HG03378 (cell line): ENCODE measurements at regions not wholly inside any gene's neighbourhood (a gene's known extent, or its start where the extent isn't known, plus 50 kb on each side); places are given as distances from the start of the nearest gene placed in this dataset.
"Not testable (repeated sequence)": the region's sequence is repeated elsewhere in the genome, so short reads cannot be mapped to it uniquely, and the experiment has no call there.

Experiments used
- ATAC-seq: cut with Tn5 transposase; IDR thresholded peaks from one replicate; pipeline ENCODE4 v1.9.1; 2021; ENCODE audit warnings: mild to moderate bottlenecking, moderate library complexity; ENCODE audit not compliant: unreplicated experiment

DNA sequence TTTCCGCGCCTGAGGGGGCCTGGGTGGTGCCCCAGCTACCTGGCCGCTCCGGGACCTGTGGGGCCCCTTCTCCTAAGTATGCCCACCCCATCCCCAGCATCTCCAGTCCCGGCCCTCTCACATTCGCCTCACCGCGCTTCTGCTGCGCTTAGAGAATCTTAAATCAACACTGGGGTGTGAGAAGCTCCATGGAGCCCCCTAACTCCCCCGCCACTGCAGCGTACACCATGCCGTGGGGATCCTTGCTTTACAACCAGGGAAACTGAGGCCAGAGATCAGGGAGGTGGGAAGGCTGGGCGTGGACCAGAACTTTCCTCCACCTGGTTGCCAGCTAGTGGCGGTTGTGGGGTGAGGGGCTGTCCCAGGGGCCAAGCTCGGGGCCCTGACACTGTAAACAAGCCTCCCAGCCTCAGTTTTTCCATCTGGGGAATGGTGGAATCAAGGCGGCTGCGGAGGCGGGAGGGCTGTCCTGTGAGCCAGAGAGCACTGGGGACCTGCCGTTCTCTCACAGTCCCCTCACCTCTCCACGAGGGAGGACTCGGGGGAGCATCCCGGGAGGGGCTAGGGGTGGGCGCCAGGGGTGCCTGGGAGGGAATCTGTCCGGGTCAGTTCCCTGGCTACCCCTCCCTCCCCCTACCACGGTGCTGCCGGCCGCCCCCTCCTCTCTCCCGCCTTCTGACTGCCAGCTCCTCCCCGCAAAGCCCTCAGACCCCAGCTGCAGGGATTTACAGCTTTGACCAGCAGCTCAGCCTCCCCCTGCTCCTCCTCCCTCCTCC, 161.2 kb downstream of the C9orf50 start:
- no peak for ATAC-seq

DNA sequence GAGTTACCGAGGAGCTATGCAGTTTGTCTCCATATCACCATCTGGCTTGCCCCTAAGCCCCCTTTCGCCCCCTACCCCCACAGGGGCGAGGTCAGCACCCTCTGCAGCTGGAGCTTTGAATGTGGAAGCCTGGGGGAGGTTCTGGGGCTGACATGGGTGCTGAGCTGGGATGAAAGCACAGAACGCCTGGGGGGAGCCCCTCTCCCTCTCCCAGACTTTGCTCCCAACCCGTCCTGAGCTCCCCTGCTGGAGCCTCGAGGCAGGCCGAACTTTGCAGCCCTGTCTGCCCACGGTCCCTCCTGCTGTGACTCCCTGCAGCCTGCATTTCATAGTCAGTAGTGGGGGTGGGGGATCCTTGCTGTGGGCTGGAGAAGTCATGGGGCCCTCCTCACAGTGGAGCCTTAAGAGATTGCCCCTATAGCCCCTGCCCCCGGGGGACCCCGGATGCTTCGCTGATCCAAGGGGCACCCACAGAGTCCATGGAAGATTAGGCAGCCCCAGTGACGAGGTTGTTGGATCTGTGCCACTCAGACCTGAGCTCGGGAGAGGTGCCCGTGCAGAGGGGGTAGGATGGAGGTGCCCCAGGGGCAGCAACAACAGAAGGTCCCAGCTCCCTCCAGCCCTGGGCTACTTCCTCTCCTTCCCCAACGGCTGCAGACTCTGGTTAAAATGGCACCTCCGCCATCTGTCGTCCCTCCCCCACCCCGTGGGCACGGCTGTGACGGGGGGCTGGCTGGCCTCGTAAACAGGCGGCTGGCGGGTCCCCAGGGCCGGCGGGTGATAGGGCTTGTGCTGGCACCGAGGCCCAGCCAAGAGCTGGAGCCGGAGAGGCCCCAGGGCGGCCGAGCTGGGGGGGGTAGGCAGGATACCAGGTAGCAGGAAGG, 162.0 kb downstream of the C9orf50 start:
- no peak for ATAC-seq

DNA sequence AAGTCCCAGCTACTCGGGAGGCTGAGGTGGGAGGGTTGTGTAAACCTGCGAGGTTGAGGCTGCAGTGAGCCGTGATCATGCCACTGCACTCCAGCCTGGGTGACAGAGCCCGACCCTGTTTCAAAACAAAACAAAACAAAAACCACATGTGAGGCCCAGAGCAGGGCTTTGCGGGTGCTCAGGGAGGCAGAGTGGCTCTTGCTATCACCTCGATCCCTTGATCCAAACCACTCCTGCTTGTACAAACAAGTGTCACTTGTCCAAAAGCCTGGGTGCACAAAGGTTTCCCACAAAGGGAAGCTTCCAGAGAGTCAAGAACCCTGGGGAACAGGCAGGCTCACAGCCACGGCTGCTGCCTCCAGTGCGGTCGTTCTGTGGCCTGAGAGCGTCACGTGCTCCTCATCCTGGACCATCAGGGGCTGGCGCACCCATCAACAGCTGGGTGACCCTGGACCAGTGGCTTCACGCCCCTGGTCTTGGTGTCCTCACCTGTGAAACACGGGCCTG, 162.7 kb downstream of the C9orf50 start:
- ATAC-seq, result no peak

DNA sequence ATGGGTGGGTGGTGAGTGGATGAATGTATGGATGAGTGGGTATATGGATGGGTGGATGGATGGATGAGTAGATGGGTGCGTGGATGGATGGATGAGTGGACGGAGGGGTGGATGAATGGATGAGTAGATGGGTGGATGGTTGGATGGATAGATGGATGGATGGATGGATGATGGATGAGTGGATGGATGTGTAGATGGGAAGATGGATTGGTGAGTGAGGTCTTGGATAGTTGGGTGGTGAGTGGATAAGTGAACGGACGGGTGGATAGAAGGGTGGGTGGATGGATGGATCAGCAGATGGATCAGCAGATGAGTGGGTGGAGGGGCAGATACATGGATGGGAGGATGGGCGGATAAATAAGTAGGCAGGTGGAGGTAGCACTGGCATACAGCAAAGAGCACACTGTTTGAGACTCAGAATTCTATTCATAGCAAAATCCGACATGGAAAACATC, 163.5 kb downstream of the C9orf50 start:
- no peak for ATAC-seq

DNA sequence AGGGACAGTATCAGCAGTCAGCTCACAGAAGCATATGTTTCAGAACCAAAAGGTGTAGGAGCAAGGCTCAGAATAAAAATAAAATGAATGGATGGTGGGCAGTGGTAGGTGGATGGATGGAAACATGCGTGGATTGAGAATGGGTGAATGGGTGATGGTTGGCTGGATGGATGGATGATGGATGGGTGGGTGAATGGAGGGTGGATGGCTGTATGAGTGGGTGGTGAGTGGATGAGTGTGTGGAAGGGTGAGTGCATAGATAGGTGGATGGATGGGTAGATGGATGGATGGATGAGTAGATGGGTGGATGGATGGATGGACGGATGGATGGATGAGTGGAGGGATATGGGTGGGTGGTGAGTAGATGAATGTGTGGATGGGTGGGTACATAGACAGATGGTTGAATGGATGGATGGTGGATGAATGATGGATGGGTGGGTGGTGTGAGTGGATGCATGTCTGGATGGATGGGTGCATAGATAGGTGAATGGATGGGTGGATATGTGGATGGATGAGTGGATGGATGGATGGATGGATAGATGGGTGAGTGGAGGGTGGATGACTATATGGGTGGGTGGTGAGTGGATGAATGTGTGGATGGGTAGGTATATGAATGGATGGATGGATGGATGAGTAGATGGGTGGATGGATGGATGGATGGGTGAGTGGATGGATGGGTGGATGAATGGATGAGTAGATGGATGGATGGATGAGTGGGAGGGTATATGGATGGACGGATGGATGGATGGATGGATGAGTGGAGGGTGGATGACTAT, 164.2 kb downstream of the C9orf50 start:
- ATAC-seq, result no peak

DNA sequence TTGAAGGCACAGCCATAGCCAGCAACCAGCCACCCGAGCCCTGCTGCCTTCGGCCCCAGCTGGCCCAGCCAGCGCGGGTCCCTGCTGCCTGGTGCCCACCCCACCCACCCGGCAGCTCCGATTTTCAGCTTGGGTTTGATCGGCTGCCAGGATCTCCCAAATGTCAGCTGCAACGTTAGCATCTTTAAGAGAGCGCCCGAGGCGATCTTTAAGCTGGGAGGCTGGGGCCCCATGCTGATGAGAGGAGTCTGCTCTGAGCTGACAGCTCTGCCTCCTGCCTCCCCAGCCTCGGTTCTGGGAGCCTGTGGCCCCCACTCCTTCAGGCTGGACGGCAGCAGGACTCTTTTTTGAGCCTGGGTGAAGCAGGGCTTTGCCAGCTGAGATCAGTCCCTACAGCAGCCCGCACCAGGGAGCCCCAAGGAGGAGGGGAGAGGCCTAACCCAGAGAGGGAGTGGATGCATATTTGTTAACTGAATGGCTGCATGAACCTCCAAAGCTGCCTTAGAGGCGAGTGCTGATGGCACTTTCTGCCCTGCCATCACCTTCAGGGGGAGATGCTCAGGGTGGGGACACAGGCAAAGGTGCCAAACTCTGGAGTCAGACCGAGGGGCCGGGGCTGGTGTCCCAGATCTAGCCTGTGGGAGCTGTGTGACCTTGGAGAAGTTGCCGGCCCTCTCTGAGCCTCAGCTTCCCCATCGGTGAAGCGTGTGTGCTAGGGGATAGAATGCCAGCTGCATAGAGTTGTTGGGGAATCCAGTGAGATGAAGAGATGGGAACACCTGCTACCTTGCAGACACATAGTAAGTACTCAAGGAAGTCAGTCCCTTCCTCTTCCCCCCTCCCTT, 165.5 kb downstream of the C9orf50 start:
- ATAC-seq, result no peak

DNA sequence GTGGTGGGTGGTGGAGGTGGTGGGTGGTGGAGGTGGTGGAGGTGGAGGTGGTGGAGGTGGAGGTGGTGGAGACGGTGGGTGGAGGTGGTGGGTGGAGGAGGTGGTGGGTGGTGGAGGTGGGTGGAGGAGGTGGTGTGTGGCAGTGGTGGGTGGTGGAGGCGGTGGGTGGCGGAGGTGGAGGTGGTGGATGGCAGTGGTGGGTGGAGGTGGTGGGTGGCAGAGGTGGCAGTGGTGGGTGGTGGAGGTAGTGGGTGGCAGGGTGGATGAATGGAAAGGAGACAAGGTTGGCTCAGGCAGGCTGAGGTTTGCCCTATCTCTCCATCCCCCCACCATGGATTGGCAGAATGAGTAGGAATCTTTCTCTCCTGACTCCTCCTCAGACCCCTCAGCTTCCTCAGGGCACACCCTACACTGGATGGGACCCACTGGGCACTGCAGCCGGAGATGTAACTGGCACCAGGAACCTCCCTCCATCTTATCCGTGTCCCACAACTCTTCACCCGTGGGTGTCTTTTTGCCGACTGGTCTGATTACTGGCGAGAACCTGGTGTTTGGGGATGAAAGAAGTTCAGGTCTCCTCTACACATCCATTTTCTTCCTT, 166.3 kb downstream of the C9orf50 start:
- no peak for ATAC-seq

DNA sequence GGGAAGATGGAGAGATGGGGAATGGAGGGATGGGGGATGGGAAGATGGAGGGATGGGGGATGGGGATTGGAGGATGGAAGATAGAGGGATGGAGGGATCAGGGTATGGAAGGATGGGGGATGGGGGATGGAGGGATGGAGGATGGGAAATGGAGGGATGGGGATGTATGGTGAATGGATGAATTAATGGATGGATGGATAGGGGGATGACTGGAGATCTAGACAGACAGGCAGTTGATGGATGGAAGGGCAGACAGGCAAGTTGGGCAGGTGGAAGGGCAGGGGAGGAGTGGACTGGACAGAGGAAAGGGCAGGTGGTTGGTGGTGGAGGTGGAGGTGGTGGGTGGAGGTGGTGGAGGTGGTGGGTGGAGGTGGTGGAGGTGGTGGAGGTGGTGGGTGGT, 167.2 kb downstream of the C9orf50 start:
- ATAC-seq, result no peak

DNA sequence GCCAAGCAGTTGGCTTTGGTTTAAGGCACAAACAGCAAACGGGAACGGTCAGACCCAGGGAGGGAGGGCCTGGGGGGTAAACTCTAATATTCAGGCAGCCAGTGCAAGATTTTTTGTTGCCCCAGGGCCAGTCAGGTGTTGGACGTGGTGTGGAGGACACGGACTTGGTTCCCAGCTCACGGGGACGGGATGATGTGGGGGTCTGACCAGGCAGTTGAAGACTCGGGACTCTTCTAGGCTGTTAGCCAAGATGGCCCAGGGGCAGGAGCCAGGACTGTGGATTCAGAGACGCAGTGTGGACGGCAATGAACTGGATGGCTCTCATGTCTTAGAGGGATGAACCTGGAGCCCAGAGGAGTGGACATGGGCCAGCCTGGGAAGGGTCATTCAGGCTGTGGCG, 169.2 kb downstream of the C9orf50 start:
- no peak for ATAC-seq

DNA sequence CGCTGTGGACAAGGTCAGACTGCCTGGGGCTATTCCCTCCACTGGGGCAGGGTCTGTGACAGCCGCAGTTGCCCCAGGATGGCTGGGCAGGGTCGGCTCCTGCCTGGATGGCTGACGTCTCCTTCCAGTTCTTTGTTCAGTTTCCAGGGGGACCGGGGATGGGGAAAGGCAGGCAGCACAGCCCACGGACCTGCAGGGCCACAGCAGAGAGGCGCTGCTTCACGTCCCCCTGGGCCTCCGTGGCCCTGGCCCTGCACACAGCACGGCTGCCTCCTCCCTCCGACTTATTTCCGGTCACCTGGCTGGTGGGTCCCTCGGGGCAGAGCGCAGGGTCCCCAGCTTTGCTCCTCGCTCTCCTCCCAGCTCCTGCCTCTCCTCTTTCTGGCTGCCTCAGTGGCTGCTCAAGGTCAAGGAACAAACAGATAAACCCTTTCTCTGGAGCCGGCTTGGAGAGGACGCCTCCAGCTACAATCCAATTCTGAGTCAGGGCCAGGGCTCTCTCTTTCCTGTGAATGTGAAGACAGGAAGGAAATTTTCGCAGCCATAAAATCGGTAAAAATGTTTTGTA, 169.7 kb downstream of the C9orf50 start:
- ATAC-seq, result no peak

DNA sequence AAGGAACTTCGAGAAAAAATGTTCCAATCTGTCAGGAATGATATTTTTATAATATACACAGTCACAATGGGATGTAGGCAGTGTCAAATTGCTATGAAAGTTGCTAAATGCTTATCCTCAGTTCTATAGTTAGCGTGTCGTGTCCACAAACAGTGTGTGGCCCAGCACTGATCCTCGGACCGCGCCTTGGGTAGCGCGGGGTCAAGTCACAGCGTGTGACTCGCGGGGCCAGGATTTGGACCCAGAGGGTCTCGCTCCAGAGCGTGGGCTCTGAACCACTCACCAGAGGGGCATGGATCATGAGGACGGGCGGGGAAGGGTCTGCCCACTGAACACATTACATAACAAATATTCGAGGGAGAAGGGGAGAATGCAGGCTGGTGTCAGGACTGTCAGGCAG, 171.8 kb downstream of the C9orf50 start:
- no peak for ATAC-seq

DNA sequence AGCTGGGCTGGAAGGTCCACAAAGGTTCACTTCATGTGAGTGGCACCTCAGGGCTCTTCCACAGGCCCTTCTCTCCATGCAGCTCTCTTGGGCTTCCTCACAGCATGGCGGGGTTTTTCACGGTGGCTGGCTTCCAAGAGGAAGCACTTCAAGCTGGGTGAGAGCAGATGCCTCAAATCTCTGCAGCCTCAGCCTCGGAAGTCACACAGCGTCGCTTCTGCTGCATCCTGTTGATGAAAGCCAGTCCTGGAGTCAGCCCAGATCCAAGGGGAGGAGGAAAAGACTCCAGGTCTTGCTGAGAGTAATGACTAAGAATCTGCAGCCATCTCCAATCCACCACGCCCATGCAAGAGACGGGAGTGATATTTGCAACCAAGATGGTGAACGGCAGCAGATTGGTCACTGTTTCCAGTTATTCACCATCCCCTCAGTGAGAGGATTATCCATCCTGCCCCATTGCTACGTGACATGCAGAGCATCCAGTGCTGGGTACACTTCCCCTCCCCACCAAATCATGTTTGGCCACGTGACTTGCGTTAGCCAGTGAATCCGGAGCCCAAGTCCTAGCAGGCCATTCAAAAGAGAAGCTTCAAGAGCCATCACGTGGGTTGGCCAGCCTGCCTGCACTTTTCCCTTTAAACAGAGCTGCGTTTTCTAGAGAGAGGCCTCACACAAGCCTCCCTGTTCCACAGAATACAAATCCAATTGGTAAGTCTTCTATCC, 173.9 kb downstream of the C9orf50 start:
- ATAC-seq, result no peak

DNA sequence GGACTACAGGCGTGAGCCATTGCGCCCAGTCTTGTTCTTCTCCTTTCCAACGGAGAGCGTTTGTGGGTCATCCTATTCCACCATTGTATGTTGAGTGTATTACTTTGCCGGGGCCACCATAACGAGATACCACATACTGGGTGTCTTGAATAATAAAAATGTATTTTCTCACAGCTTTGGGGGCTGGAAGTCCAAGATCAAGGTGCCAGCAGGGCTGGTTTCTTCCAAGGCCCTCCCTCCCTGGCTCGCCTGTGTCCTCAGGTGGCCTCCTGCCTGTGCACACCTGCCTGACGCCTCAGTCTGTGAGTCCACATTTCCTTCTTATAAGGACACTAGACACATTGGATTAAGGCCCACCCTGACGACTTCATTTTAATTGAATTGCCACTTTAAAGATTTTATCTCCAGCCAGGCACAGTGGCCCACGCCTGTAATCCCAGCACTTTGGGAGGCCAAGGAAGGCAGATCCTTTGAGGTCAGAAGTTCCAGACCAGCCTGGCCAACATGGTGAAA, 175.1 kb downstream of the C9orf50 start:
- no peak for ATAC-seq

DNA sequence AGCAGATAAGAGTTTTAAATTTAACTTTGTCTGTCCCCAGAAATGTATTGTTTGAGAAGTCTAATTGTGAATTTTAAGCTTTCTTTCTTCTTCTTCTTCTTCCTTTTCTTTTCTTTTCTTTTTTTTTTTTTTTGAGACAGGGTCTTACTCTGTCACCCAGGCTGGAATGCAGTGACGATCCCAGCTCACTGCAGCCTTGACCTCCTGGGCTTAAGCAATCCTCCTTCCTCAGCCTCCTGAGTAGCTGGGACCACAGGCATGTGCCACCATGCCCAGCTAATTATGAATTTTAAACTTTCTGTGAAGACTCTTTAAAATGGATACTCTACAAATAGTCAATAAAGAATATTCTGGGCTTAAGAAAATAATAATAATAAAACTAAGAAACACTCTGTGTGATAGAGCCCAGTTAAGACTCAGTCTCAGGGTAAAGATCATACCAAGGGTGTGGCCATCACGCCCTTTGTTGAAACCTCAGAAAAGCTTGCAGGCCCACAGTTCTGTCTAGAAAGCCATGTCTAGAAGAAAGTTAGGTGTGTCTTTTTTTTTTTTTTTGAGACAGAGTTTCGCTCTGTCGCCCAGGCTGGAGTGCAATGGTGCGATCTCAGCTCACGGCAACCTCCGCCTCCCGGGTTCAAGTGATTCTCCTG, 177.3 kb downstream of the C9orf50 start:
- not testable (repeated sequence) for ATAC-seq

DNA sequence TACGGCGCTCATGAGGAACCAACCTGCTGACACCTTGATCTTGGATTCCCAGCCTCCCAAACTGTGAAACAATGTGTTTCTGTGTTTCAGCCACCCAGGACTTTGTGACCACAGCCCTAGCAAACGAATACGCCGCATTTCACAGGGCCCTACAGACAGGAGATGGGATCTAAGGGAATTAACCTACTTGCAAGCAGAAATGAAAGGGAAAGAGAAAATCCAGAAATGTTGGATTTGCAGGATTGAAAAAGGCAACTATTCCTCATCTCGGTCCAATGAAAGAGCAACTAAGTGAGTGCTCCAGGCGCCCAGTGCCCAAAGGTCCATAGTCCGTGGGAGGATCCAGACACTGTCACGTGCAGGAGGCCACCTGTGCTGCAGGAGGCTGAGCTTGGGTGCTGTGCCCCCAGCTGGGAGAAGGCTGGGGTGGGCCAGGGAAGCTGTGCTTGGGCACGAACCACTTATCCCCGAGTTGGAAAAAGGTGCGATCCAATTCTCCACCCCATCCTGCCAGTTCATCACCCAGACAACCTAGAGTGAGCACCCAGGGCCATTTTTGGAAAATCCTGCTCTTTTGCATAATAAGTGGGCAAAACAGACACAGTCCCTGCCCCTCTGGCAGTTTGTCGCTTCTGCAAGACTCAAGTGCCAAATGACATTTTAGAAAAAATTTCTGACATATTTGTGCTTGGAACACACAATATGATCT, 177.9 kb downstream of the C9orf50 start:
- no peak for ATAC-seq

DNA sequence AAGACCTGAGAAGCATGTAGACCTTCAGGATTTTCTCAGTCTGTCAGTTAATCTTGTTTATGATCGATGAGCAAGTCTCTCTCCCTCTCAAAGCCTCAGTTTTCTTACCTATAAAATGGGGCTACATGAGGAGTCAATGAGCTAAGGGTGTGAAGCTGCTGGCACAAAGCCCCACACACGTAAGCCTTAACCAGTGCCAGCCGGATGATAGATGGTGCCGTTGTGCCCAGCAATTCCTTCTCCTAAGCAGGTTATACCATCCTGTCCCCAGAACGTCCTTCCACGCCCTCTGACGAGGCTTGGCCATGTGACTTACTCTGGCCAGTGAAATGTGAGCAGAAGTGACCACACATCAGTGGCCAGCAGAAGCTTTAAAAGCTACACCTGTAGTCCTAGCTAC, 179.0 kb downstream of the C9orf50 start:
- ATAC-seq, result no peak

DNA sequence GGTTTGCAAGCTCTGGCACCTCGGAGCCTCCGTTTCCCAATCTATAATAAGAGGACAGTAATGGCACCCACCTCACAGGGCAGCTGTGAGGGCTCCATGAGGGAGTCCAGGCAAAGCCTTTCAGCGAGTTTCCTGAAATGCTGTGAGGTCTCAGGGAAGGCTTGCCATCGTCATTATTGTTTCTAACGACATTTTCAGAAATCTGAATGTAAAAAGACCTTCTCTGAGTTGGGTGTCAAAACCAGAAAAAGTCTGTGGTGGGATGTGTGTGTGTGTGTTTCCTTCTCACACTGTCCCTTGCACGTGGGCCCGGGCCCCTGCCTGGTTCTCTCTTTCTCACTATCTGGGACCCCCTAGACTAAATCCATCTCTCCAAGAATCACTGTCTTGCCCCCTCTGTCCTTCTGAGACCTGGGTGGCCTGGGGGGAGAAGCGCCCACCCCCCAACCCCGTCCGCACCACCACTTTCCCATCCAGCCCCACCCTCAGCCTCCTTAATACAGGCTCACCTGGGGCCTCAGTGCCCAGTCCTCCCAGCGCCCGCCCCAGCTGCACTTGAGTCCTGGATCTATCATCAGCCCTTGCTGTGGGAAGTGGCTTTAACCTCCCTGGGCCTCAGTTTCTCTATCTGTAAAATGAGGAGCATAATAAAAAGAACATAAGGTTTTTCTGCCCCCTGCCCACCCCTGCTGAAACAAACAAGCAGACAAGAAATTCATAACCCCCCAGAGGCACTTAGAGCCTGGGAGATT, 180.3 kb downstream of the C9orf50 start:
- no peak for ATAC-seq
